NB4 (cell line): ENCODE measurements at regions not wholly inside any gene's neighbourhood (a gene's known extent, or its start where the extent isn't known, plus 50 kb on each side); places are given as distances from the start of the nearest gene placed in this dataset.

Source experiments
- CTCF ChIP-seq: IDR thresholded peaks from one replicate; pipeline ENCODE4 v1.5.1; 2012; ENCODE audit warnings: low read depth, low read length
- MAX ChIP-seq: IDR thresholded peaks from 2 replicates; pipeline ENCODE4 v1.6.1; 2011; ENCODE audit warnings: low read depth, low read length
- POLR2A ChIP-seq: IDR thresholded peaks from 2 replicates; pipeline ENCODE4 v1.6.1; 2011; ENCODE audit warnings: mild to moderate bottlenecking; ENCODE audit not compliant: insufficient read length; ENCODE audit errors: extremely low read depth

- TF ChIP-seq POLR2A: no peak
- TF ChIP-seq MAX: no peak
- TF ChIP-seq CTCF: no peak
These were observed 122.7 kb upstream of the C1GALT1C1 start for GRCh38 chrX:120752431-120753082.
